CD14-positive monocyte (primary cell): ENCODE measurements at regions not wholly inside any gene's neighbourhood (a gene's known extent, or its start where the extent isn't known, plus 50 kb on each side); places are given as distances from the start of the nearest gene placed in this dataset.

Experiments used
- DNase-seq, 3 donors: peaks; one replicate each; pipeline ENCODE4 v3.0.0-alpha.2; 2011 to 2022
- H2AFZ ChIP-seq: 2 replicates; pipeline ENCODE4 v1.6.0; 2012; ENCODE audit warnings: mild to moderate bottlenecking, low read depth, low read length, inconsistent platforms; ENCODE audit not compliant: insufficient read depth, poor library complexity, severe bottlenecking
- H3K27ac ChIP-seq, 2 donors: 1 replicate in 1 of 2; 2 replicates in 1 of 2; pipeline ENCODE4 v1.5.1; 2012 to 2013; ENCODE audit warnings: low read length in 2 of 2, control low read depth in 1 of 2, inconsistent platforms in 1 of 2, low read depth in 1 of 2, mild to moderate bottlenecking in 1 of 2
- H3K27me3 ChIP-seq, 2 donors: one replicate each; pipeline versions ENCODE4 v1.6.0 to v1.6.1; 2011 to 2013; ENCODE audit warnings: low read length in 2 of 2; ENCODE audit not compliant: control insufficient read depth in 2 of 2, insufficient read depth in 2 of 2
- H3K36me3 ChIP-seq, 2 donors: replicated peaks in 1 of 2; 1 replicate in 1 of 2; 2 replicates in 1 of 2; pipeline versions ENCODE4 v1.5.1 to v1.6.1; 2012 to 2013; ENCODE audit warnings: low read length in 2 of 2, control low read depth in 1 of 2, inconsistent platforms in 1 of 2, mild to moderate bottlenecking in 1 of 2; ENCODE audit not compliant: insufficient read depth in 2 of 2, control insufficient read depth in 1 of 2
- H3K4me1 ChIP-seq, 2 donors: 1 replicate in 1 of 2; 2 replicates in 1 of 2; pipeline versions ENCODE4 v1.5.1 to v1.6.1; 2012 to 2013; ENCODE audit warnings: low read length in 2 of 2, control low read depth in 1 of 2, inconsistent platforms in 1 of 2, mild to moderate bottlenecking in 1 of 2, moderate library complexity in 1 of 2; ENCODE audit not compliant: insufficient read depth in 2 of 2, control insufficient read depth in 1 of 2
- H3K4me2 ChIP-seq: replicated peaks from 2 replicates; pipeline ENCODE3; 2012; ENCODE audit warnings: low read length, moderate library complexity, mild to moderate bottlenecking; ENCODE audit not compliant: poor library complexity, severe bottlenecking; ENCODE audit errors: extremely low read depth
- H3K4me3 ChIP-seq, 3 experiments: fragments of 200-600 bp in 1 of 3; sonication (generic) in 1 of 3; replicated peaks in 1 of 3; 1 replicate in 2 of 3; 2 replicates in 1 of 3; pipeline ENCODE4 v1.5.1; 2011 to 2013; ENCODE audit warnings: low read length in 3 of 3, mild to moderate bottlenecking in 3 of 3, control low read depth in 2 of 3, low read depth in 2 of 3, inconsistent platforms in 1 of 3, moderate library complexity in 1 of 3
- H3K79me2 ChIP-seq: 2 replicates; pipeline ENCODE4 v1.6.0; 2012; ENCODE audit warnings: mild to moderate bottlenecking, control low read depth, inconsistent platforms, low read length, moderate library complexity; ENCODE audit not compliant: insufficient read depth
- H3K9ac ChIP-seq: 2 replicates; pipeline ENCODE4 v1.6.0; 2017; ENCODE audit warnings: low read length, mild to moderate bottlenecking; ENCODE audit not compliant: insufficient read depth, poor library complexity, severe bottlenecking
- H3K9me3 ChIP-seq, 2 donors: replicated peaks in 1 of 2; 1 replicate in 1 of 2; 2 replicates in 1 of 2; pipeline versions ENCODE4 v1.5.1 to v1.6.1; 2012 to 2013; ENCODE audit warnings: low read length in 2 of 2, control low read depth in 1 of 2; ENCODE audit not compliant: control insufficient read depth in 1 of 2, insufficient read depth in 1 of 2
- H4K20me1 ChIP-seq: 2 replicates; pipeline ENCODE4 v1.6.0; 2012; ENCODE audit warnings: mild to moderate bottlenecking, low read length, control low read depth, moderate library complexity; ENCODE audit not compliant: insufficient read depth
- H3K27ac Mint-ChIP-seq, 7 donors: one replicate each; pipeline ENCODE4 v1.8.0; 2020; ENCODE audit warnings: mild to moderate bottlenecking in 7 of 7, mixed read lengths in 7 of 7, moderate library complexity in 6 of 7, inconsistent platforms in 2 of 7
- H3K27me3 Mint-ChIP-seq, 3 donors: one replicate each; pipeline ENCODE4 v1.8.0; 2021 to 2022; ENCODE audit warnings: low read depth in 3 of 3, mild to moderate bottlenecking in 3 of 3, mixed read lengths in 3 of 3, moderate library complexity in 3 of 3, inconsistent platforms in 1 of 3
- H3K36me3 Mint-ChIP-seq, 2 donors: one replicate each; pipeline ENCODE4 v1.8.0; 2020; ENCODE audit warnings: mixed read lengths in 2 of 2, inconsistent platforms in 1 of 2, mild to moderate bottlenecking in 1 of 2
- H3K4me1 Mint-ChIP-seq: one replicate; pipeline ENCODE4 v1.8.0; 2020; ENCODE audit warnings: mild to moderate bottlenecking, mixed read lengths
- H3K4me3 Mint-ChIP-seq, 2 donors: one replicate each; pipeline ENCODE4 v1.8.0; 2020; ENCODE audit warnings: mild to moderate bottlenecking in 2 of 2, mixed read lengths in 2 of 2, moderate library complexity in 1 of 2
- H3K9me3 Mint-ChIP-seq, 7 donors: one replicate each; pipeline ENCODE4 v1.8.0; 2020 to 2022; ENCODE audit warnings: mixed read lengths in 7 of 7, mild to moderate bottlenecking in 6 of 7, moderate library complexity in 6 of 7, inconsistent platforms in 2 of 7
- CTCF ChIP-seq: fragments of 200-600 bp; IDR thresholded peaks from one replicate; pipeline ENCODE4 v1.8.0; 2022; ENCODE audit warnings: antibody characterized with exemption, mild to moderate bottlenecking
- WGBS: methylation state at CpG from one replicate; pipeline ENCODE4 v1.1.5; 2013; ENCODE audit warnings: missing lambda C conversion rate; ENCODE audit not compliant: insufficient coverage; 5-methylcytosine and 5-hydroxymethylcytosine counted together
- intact Hi-C, 2 donors: fragments of 100-400 bp; cut with micrococcal nuclease; formaldehyde crosslinking; loops; one replicate each; pipeline versions ENCODE4 v1.15.0 to v1.15.1; 2023

DNA sequence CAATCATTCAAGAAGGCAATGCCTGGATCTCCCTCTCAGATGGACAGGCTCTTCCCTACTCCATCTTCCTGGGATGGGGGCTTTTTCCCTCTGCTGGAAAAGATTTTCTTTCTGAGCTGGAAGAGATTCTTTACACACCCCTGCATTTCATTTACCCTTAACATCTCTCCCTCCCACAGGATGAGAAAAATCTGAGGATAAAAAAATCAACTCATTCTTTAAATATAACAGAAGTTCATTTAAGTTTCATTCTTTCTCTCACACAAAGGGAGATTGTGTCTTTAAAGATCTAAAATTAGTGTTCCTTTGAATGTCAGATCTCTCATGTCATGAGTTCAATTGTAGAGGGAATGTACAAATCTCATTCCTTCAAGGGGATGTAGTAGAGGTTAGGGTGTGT lies 109.0 kb downstream of the ZNF518B start:
- Histone ChIP-seq H3K4me2 (no peak overlapping the region), H4K20me1 (no peaks in the 10 kb centered on the region), H3K9ac (no peak overlapping the region), H3K27ac (no peak overlapping the region), H3K4me3 (no peak overlapping the region), H2AFZ (no peak overlapping the region), H3K27me3 (peaks cover 0 to 2% of the 10 kb centered on the region in 2 donors), H3K79me2 (no peaks in the 10 kb centered on the region), H3K4me1 (no peaks in the 10 kb centered on the region), H3K9me3 (no peaks in the 10 kb centered on the region), H3K36me3 (no peaks in the 10 kb centered on the region)
- no peak overlapping the region for H3K4me3 Mint-ChIP-seq
- intact Hi-C loops, result no loop called here
- no peak overlapping the region for H3K27ac Mint-ChIP-seq
- H3K36me3 Mint-ChIP-seq, result no peaks in the 10 kb centered on the region
- H3K9me3 Mint-ChIP-seq, result peaks cover 0 to 5% (median 0%) of the 10 kb centered on the region in 7 donors
- peaks cover 5 to 12% (median 6%) of the 10 kb centered on the region in 3 donors for H3K27me3 Mint-ChIP-seq
- no peak for TF ChIP-seq CTCF
- H3K4me1 Mint-ChIP-seq, result no peaks in the 10 kb centered on the region
- DNase-seq, result no peak

DNA sequence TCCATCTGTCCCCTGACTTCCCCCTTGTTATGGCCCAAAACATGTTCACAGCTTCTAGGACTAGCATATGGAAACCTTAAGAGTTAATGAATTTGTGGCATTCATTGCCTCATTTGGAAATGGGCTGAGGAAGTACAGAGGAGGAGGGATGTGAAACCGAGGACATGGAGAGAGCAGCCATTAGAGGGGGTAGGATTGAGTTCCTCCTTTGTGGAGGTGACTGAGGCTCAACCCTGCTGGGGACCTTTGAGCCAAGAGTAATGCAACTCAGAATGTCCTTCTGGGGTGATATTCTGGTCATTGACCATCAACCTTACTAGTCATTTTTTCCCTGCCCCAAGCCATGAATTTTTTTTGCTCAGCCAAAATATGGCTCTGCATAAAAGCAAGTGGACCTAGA lies 109.4 kb downstream of the ZNF518B start:
- no peak overlapping the region for H2AFZ ChIP-seq
- no peaks in the 10 kb centered on the region for H3K4me1 ChIP-seq
- no peak for DNase-seq
- H3K4me1 Mint-ChIP-seq, result no peaks in the 10 kb centered on the region
- H3K4me2 ChIP-seq, result no peak overlapping the region
- no peak for TF ChIP-seq CTCF
- H3K79me2 ChIP-seq, result no peaks in the 10 kb centered on the region
- peaks cover 5 to 12% (median 6%) of the 10 kb centered on the region in 3 donors for H3K27me3 Mint-ChIP-seq
- peaks cover 0 to 5% (median 0%) of the 10 kb centered on the region in 7 donors for H3K9me3 Mint-ChIP-seq
- no peaks in the 10 kb centered on the region for H3K36me3 ChIP-seq
- no peaks in the 10 kb centered on the region for H3K9me3 ChIP-seq
- no peak overlapping the region for H3K4me3 ChIP-seq
- intact Hi-C loops, result no loop called here
- no peak overlapping the region for H3K27ac Mint-ChIP-seq
- H3K9ac ChIP-seq, result no peak overlapping the region
- no peaks in the 10 kb centered on the region for H4K20me1 ChIP-seq
- no peaks in the 10 kb centered on the region for H3K36me3 Mint-ChIP-seq
- H3K27ac ChIP-seq, result no peak overlapping the region
- peaks cover 0 to 2% of the 10 kb centered on the region in 2 donors for H3K27me3 ChIP-seq
- no peak overlapping the region for H3K4me3 Mint-ChIP-seq
- WGBS, result 33% methylated on average over 1 of the region's 1 CpG
